ENCODE measurements at regions not wholly inside any gene's neighbourhood (a gene's known extent, or its start where the extent isn't known, plus 50 kb on each side); places are given as distances from the start of the nearest gene placed in this dataset.
"Not testable (repeated sequence)": the region's sequence is repeated elsewhere in the genome, so short reads cannot be mapped to it uniquely, and the experiment has no call there.

DNA sequence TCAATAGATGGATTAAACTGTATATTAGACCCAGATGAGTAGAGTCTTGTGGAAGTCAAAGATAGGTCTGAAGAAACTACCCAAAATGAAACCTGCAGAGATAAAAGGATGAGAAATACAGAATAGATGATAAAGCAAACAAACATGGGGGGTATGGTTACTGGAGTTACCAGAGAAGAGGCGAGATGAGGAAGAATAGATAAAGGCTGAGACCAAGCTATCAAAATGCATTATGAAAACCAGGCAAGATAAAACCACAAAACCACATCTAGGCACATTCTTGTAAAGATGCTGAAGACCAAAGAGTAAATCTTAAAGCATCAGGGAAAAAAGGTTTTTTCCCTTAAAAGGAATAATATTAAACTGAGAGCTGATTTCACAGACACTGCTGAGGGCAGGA is 271.8 kb upstream of the NBPF12 start:
- intact Hi-C loops (cut with DNase I); DNase-seq: not testable (repeated sequence)

GRCh38 chr1:146660242-146660641 is 277.9 kb upstream of the NBPF12 start:
- DNase-seq; intact Hi-C loops (cut with DNase I): not testable (repeated sequence)

DNA sequence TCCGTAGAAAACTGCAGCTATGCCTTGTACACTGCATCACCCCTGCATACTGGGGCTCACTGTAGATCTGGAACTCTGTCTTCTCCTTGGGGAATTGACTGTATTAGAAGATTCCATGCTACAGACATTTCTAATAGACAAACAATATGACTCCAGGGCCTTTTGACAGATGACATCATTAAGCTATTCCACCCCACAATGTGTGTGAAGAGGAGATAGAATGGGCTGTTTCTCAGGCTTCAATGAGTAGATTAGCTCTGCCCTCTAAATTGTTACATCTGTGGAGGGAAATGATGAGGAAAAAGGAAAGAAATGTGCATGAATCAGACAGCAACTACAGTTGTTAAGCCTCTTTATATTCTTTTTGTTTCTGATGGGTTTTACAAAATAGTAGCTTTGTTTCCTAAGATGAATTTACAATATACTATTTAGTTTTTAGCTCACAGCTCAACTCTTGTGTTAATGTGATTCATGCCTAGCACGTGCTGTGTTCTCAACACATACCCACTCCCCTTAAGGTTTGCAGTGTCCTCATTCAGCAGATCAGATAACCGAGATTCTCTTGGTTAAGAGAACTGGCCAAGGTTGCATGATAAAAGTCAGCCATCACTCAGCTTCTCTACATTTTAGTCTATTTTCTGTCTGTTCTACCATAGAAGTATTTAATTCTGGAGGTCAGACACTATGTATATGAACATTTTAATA is 281.6 kb upstream of the NBPF12 start:
- DNase-seq; intact Hi-C loops (cut with DNase I): not testable (repeated sequence)

- intact Hi-C loops (cut with DNase I); DNase-seq: not testable (repeated sequence)
Measured at GRCh38 chr1:146654763-146655162, 283.4 kb upstream of the NBPF12 start.

GRCh38 chr1:146645978-146646604 is 292.0 kb upstream of the NBPF12 start:
- DNase-seq; intact Hi-C loops (cut with DNase I): not testable (repeated sequence)

DNA sequence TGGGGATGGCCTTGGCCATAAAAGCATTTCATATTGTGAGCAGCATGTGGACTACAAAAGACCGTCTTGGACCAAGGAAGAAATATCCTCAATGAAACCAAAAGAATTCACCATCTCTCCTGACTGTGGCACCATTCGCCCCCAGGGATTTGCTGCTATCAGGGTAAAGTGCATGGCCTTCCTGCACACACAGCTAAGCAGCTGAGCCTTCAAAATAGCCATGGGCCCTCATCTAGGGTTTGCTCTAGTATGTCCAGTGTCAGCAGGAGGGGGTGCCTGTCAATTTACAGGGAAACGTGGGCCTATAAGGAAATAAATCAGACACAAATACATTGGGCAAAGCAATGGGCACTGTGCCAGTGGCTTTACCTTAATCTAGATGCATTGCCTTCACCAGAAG is 296.6 kb upstream of the NBPF12 start:
- DNase-seq; intact Hi-C loops (cut with DNase I): not testable (repeated sequence)

GRCh38 chr1:146640671-146641070 is 297.5 kb upstream of the NBPF12 start:
- DNase-seq; intact Hi-C loops (cut with DNase I): not testable (repeated sequence)

GRCh38 chr1:146630302-146630701 is 307.8 kb upstream of the NBPF12 start:
- DNase-seq; intact Hi-C loops (cut with DNase I): not testable (repeated sequence)

- intact Hi-C loops (cut with DNase I); DNase-seq: not testable (repeated sequence)
Measured at GRCh38 chr1:146618582-146618981, 319.5 kb upstream of the NBPF12 start.

- DNase-seq; intact Hi-C loops (cut with DNase I): not testable (repeated sequence)
Measured at GRCh38 chr1:146604681-146605080, 333.4 kb upstream of the NBPF12 start.

DNA sequence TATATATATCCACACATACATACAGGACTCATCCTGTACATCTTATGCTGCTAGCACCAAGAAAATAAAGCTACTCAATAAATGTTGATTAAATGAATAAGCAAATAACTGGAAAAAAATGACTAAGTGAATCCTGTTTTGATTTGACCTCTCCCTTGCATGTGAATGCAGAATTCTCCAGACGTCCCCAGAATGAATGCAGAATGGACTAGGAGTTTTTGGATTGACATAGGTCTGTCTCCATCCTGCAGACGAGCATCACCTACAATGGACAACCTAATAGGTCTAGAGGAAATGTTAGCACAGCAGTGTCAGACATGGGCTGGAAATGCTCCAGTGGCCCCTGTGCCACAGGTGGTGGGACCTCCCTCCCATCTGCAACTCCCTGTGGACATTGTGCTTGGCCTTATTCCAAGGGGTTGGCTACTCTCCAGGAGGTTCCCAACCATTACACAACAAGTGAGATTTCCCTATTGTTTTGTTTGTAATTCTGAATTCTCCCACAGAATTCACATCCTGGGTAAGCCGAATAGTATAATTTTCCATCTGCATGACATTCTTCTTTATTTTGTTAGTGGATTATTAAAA is 337.3 kb upstream of the NBPF12 start:
- DNase-seq; intact Hi-C loops (cut with DNase I): not testable (repeated sequence)

- DNase-seq; intact Hi-C loops (cut with DNase I): not testable (repeated sequence)
Measured at GRCh38 chr1:146599906-146600305, 338.2 kb upstream of the NBPF12 start.

GRCh38 chr1:146581229-146581628 is 352.4 kb upstream of the NOTCH2NLA start:
- intact Hi-C loops (cut with DNase I); DNase-seq: not testable (repeated sequence)

- DNase-seq; intact Hi-C loops (cut with DNase I): not testable (repeated sequence)
Measured at GRCh38 chr1:146567541-146567940, 338.7 kb upstream of the NOTCH2NLA start.

- DNase-seq; intact Hi-C loops (cut with DNase I): not testable (repeated sequence)
Measured at GRCh38 chr1:146558032-146558431, 329.2 kb upstream of the NOTCH2NLA start.

DNA sequence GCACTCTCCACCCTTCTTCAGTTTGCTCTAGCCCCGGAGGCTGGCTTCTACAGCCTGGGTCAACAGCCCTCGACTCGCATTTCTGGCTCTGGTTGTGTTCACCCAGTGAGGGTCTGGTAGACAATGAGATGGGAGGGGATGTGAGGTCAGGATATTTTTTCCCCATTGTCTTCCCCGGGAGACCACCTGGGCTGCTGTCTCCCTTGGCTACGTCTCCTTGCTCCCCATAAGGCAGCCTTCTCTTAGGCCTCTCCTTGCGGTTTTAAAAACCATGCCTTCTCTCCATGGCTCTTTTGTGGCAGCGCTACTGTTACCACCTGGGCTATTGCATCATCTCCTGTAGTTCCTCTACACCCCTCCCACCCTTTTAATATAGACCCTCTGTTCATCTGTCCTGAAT is 327.6 kb upstream of the NOTCH2NLA start:
- intact Hi-C loops (cut with DNase I); DNase-seq: not testable (repeated sequence)

GRCh38 chr1:146552414-146552813 is 323.6 kb upstream of the NOTCH2NLA start:
- DNase-seq; intact Hi-C loops (cut with DNase I): not testable (repeated sequence)

GRCh38 chr1:146548684-146549083 is 319.9 kb upstream of the NOTCH2NLA start:
- DNase-seq; intact Hi-C loops (cut with DNase I): not testable (repeated sequence)

DNA sequence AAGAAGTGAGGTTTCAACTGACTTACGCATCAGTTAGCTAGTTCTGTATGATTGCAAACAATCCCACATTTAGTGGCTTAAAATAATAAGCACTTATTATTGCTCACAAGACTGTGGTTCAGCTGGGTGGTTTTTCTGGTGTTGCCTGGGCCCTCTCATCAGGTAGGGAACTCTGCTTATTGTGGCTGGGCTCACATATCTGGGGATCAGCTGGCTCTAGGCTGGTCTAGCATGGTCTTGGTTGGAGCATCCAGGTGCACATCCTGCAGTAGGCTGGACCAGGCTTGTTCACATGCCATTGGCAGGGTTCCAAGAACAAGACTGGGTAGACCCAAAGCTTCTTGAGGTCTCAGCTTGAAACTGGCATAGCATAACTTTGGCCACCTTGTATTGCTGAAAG is 317.4 kb upstream of the NOTCH2NLA start:
- intact Hi-C loops (cut with DNase I); DNase-seq: not testable (repeated sequence)

- intact Hi-C loops (cut with DNase I); DNase-seq: not testable (repeated sequence)
Measured at GRCh38 chr1:146537775-146538373, 309.1 kb upstream of the NOTCH2NLA start.
